GM19468 (cell line): ENCODE measurements at regions not wholly inside any gene's neighbourhood (a gene's known extent, or its start where the extent isn't known, plus 50 kb on each side); places are given as distances from the start of the nearest gene placed in this dataset.

ENCODE experiments used
- ATAC-seq: cut with Tn5 transposase; IDR thresholded peaks from one replicate; pipeline ENCODE4 v1.9.1; 2021; ENCODE audit warnings: mild to moderate bottlenecking, moderate library complexity, moderate number of reproducible peaks; ENCODE audit not compliant: unreplicated experiment; ENCODE audit errors: extremely low read depth

- ATAC-seq = no peak
Observed at GRCh38 chr17:51533821-51534220, 273.5 kb downstream of the UTP18 start.

GRCh38 chr17:51536627-51537026, 276.3 kb downstream of the UTP18 start:
- ATAC-seq = no peak

DNA sequence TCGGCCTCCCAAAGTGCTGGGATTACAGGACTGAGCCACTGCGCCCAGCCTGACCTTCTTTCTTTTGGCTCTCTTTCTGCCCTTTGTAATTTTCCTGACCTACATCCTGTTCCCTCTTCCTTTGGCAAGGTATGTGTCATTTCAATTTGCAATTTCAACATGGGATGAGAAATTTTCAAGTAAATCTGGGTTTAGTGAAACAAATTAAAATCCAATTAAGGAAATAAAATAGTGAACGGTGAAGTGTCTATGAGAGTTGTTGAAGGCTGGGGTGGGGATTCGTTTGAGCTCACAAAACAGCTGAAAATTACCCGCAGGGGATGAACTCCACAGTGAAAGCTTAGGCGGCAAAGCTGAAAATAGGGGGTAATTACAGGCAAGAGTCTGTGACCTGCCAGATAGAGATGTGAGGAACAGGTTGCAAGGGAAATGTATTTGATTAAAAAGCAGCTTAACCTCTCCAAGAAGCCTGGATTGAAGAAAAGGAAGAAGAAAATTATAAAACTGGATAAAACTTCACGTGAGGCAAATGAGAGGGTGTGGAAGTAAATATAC, 277.7 kb downstream of the UTP18 start:
- ATAC-seq = no peak

DNA sequence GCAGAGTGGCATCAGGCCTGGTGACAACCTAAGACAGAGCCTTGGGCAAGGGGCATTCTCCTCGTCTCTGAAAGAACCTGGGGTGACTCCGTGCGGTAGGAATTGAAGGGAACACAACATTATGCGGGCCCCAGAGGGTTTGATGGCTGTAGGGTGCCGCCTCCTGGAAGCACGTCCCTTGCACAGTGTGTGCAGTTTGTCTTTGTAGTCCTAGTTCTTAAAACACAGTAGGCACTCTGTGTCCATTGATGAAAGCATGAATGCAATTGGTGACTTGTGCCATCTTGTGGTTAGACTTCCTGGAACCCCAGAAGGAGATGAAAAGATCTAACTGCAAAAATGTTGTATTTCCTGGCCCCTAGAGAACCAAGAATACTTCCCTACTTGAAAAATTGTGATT, 279.8 kb downstream of the UTP18 start:
- no peak for ATAC-seq

- no peak for ATAC-seq
Observed at GRCh38 chr17:51541215-51541614, 280.9 kb downstream of the UTP18 start.

DNA sequence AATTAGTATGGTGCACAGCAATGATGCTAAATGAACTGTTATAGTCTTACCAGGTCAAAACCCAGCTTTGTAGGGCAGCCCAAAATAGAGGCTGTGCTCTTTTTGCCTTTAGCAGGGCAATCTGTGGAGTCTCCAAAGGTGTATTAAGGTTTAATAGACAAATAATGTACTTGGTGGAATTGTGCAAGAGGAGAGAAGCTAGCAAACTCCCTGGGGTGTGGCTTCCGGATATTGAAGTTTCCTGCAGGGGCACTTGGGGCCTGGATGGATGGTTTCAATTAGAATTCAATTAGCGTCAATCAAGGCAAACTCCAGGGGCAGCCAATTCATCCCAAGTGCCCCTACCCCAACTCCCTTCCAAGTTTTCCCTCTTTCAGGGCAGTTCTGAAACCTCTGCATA, 285.8 kb downstream of the UTP18 start:
- ATAC-seq = no peak

DNA sequence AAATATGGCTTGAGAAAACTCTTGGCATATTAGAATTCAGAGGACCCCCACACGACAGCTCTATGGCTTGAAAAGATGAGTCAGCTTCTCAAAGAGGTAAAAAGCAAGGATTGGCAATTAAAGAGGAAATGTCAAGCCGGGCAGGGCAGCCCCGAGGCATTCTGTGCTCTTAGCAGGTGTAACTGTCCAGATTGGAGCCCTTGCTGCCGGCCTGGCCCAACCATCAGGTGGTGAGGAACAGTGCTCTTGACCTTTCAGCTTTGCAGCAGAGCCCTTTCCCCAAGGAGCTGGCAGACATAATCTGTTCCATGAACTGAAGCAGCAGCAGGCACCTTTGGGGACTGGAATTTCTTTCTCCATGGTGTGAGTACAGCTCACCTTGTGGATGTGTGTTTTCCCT, 287.8 kb downstream of the UTP18 start:
- ATAC-seq = no peak

DNA sequence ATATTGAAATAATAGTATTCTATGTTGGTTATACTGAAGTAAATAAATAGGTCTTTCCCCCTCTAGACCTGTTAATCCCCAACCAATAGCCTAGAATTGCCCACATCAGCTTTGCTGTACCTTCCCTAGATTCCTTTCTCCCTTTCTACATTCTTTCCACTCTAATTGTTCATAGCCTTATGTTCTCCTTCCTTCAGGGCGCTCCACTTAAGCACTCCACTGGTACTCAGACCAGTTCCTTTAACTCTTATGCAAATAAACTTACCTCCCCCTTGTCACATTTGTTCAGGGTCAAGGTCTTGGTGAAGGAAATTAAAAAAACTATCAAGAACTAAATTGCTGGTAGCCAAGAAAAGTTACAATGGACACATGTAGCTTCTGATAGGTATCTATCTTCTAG, 294.8 kb downstream of the UTP18 start:
- ATAC-seq = no peak

GRCh38 chr17:51559778-51560177, 299.4 kb downstream of the UTP18 start:
- ATAC-seq = no peak

DNA sequence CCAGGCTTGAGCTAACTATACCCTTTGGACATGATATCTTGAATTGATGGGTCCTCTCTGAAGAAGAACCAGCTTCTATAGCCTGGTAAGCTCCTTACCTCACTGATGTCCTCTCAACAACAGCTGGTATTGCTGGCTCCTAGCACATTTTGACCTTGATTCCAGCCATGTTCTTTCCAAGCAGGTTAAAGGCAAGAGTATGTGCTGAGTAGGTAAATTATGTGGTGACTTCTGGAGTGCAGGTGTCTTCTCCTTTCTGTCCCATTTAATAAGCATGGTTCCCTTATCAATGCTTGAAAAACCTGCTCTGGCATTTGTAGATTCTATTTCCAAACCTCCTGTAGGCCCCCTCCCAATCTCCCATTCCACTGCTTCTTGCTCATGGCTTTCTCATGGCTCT, 300.1 kb downstream of the UTP18 start:
- ATAC-seq = no peak

GRCh38 chr17:51563961-51564360, 303.6 kb downstream of the UTP18 start:
- ATAC-seq = no peak

GRCh38 chr17:51572115-51572514, 311.8 kb downstream of the UTP18 start:
- ATAC-seq = no peak
